Fibroblast of skin of left quadriceps (primary cell): ENCODE measurements at regions not wholly inside any gene's neighbourhood (a gene's known extent, or its start where the extent isn't known, plus 50 kb on each side); places are given as distances from the start of the nearest gene placed in this dataset.
A peak's percentile ranks its signal among the peaks of the same experiment; 100 is the strongest.
"Not testable (repeated sequence)": the region's sequence is repeated elsewhere in the genome, so short reads cannot be mapped to it uniquely, and the experiment has no call there.

Experiments used
- DNase-seq, 2 experiments: peaks; one replicate each; pipeline ENCODE4 v3.0.0-alpha.2; 2013; ENCODE audit warnings: low read depth in 2 of 2

DNA sequence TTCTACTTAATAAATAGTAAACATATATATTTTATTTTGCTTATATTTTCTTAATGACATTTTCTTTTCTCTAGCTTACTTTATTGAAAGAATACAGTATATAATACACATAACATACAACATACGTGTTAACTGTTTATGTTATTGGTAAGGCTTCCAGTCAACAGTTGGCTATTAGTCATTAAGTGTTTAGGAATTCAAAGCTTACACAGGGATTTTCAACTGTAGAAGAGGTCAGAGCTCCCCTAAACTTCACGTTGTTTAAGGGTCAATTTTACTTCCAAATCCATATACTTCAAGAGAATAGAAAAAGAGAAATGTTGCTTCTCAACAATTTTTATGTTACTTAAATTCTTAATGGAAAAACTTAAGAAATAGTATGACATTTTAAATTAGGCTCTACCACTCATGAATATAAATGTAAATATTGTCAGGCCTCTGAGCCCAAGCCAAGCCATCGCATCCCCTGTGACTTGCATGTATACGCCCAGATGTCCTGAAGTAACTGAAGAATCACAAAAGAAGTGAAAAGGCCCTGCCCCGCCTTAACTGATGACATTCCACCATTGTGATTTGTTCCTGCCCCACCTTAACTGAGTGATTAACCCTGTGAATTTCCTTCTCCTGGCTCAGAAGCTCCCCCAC lies 456.5 kb upstream of the NETO1 start:
- not testable (repeated sequence) for DNase-seq

DNA sequence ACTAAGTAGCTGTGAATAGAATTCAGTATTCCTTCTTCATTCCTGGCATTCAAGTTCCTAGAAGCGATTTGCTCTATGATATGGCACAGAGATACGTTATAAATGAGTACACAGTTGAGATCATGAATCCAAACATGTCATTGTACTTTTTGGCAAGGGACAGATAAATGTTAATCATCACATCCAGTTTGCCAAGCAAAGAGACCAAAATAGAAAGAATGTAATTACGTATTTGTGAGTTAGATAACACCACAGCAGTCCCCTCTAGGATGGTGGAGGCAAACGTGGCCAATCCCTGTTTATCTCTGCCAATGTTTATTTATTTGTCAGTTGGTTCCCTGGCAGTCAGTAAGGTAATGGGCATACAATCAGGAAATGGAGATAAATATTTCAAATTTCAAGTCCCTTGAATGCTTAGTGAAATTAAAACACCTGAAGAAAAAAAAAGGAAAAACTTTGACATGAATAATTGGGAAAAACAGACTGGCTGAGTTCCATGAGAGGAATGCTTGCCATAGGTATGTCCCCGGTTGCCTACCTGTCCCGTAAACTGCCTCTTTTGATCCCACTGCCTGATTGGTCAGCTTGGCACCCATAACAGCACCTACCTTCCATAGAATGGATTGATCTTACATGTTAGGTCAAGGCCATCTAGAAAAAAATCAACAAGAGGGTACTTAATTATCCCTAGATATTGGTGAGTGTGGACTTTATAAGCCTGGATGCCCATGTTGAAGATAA lies 451.1 kb upstream of the NETO1 start:
- no peak for DNase-seq

DNA sequence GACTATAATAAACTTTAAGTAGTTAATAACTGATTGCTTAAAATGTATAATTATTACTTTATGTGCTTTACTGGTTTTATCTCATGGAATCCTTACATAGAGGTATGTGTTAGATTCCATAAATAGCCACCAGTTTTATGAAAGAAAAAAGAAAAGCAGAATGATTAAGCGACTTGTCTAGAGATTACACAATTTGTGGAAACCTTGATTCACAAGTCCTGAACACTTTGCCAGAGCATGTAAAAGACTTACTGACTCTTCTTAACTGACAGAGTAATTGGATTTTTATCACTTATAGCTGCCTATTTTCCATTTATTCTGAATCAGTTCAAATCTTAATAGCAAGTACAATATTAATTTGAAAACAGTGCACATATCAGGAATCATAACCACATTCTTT lies 448.7 kb upstream of the NETO1 start:
- DNase-seq, result no peak

DNA sequence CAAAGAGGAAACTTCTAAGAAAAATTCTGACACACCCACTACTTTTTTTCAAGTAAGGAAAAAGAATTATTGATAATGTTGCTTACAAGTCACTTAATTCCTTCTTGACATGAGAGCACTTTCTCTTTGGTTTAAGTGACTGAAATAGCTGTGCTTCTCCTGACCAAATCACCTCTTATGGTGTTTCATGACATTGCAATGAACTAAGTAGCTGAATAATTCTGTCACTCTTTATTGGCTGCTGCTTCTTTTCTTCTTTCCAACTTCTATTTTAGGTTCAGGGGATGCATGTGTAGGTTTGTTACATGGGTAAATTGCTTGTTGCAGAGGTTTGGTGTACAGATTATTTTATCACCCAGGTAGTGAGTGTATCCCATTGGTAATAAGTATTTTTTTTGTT lies 447.6 kb upstream of the NETO1 start:
- DNase-seq, result no peak

DNA sequence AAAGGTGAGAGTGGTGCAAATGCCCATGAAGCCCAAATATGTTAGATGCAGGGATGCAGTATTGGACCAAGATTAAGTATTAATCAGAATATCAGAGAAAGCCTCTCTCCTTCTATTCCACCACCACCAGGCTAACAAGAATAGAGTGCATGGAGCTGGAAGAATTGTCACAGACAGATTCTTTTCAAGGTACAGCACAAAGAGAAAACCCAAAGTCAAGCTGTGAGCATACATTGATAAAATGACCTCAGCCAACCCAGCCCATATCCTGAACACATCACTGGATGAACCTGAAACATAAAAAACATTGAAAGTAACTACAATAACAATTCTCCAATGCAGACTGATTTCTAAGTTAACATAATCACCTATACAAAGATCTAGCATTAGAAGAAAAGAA lies 445.7 kb upstream of the NETO1 start:
- DNase-seq, result no peak

DNA sequence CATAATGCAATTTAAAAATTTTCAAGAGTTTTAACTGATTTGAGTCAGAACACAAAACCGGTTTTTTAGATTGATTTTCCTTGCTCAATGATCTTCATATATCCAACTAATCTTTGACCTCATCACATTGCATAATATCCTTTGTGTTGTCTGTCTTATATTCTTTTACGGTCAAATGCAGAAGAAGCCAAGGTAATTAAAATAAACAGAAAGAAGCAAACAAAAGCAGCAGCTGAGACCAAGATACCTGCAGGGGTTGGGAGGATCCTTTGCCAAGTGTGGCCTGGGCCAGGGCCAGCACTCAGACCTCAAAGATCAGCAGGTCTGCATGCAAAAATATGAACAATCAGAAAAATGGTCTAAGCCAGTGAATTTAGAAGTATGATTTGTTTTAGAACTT lies 428.9 kb upstream of the NETO1 start:
- no peak for DNase-seq

DNA sequence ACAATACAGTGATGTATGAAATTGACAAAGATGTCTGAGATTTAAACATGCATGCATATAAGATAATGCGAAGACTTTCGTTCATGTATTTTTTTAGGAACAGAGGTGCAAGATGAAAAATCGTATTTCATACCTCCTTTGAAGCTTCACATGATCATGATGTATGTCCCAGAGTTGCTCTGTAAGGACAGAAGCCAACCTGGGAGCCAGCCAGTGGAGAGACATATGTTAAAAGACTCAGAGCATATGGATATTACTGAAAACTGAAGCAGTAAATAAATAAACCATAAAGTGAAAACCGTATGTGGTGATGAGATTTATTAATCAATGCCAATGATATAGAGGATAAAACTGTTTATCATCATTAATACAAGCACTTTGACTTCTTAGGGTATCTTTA lies 424.4 kb upstream of the NETO1 start:
- DNase-seq, result no peak

DNA sequence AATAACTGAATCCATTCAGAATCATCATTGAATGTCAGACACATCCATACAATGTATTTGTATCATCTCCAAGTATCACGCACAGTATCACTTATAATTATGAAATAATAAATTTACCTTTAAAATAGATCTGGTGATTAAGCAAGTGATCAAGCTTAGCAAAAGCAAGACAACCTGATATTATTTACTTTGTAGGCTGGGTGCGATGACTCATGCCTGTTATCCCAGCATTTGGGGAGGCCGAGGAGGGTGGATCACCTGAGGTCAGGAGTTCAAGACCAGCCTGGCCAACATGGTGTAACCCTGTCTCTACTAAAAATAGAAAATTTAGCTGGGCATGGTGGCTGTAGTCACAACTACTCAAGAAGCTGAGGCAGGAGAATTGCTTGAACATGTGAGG lies 421.0 kb upstream of the NETO1 start:
- no peak for DNase-seq

DNA sequence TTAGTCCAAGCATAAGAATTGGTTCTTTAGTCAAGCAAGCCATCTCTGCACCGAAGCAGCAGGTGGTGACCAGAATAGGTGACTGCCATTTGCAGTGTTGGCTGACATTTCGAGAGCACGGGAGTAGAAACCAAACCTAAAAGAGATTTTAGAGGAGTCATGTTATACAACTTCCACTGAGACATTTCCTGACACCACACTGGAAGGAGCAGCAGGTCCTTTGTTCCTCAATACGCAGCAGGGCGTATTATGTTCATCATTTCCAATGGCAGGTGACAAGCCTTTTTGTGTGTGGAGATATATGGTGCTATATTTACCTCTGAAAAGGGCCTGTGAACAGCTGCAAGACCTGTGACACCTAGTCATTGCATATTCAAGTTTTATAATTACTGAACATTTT lies 418.8 kb upstream of the NETO1 start:
- no peak for DNase-seq

DNA sequence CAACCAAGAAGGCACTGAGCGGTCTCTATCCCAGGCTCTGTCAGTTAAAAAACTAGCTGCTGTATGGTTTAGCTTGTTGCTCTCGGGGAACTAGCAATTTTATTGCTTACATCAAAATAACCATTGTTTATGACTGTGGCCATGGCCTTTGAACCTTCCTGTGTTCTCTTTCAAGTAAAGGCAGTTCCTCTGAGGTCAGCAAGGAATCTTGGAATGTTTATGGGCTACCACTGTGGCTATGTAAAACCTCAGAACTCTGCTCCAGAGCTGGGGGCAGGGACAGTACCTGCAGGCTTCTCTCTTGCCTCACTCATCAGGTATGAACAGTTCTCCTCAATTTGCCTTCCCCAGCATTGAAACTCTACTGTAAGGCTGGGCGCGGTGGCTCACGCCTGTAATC lies 416.0 kb upstream of the NETO1 start:
- DNase-seq, result peak; percentile 2 to 12

DNA sequence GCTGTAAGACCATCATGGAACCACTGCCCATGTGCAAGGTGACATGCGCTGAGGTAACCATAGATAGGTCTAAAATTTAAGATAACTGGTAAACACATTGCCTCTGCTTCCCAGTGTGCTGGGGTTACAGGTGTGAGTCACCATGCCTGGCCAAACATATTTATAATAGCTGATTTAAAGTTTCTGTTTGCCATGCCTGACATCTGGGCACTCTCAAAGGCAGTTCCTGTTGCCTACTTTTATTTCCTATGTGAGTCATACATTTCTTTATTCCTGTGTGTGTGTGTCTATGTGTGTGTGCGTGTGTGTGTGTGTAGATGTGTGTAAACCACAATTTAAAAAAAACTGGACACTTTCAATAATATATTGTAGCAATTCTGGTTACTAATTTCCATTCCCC lies 415.2 kb upstream of the NETO1 start:
- no peak for DNase-seq

DNA sequence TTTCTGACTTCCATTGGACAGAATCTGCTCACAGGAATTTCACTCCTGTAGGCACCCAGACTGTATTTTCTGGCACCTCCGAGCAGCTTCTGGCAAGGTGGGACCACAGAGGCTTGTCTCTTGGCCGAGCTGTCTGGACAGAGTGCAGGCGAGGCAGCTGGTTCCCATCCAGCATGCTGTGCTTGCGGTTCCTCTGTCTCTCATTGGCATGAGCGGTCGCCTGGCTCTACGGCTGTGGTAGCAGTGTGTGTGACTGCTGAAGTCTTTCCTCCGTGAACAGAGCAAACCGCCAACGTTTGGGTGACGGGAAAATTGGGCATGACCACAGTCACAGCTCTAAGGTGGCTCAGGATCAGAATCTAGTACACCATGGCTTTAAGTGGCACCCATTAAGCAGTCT lies 411.7 kb upstream of the NETO1 start:
- DNase-seq, result no peak

DNA sequence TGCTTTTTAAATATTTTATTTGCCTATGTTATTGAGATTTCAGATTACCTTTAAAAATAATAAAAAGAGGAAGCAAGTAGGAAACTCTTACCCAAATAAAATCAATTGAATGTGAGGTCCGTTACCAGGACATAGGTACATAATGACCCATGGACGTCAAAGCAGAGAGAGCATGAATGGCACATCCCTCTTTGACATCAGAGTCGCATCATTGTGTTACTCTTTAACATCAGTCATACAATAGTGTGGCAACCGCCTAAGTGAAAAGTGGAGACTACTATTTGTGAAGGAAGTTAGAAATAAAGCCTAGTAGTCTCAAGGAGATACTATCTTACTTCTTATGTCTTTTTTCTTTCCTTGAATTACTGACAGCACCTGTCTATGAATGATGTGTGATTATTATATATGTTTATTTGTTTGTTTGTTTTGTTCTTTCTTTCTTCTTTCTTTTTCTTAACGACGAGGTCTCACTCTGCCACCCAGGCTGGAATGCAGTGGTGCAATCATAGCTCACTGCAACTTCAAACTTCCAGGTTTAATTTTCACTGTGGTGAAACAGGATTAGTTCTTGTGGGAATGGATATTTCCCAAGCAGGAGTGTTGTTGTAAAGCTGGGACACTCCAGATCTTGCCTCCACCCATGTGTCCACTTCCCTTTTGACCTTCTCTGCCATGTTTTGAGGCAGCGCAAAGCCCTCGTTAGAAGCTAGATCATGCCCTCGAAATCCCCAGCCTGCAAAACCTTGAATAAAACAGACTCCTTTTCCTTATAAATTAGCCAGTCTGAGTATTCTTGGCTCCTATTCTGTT lies 407.2 kb upstream of the NETO1 start:
- no peak for DNase-seq

DNA sequence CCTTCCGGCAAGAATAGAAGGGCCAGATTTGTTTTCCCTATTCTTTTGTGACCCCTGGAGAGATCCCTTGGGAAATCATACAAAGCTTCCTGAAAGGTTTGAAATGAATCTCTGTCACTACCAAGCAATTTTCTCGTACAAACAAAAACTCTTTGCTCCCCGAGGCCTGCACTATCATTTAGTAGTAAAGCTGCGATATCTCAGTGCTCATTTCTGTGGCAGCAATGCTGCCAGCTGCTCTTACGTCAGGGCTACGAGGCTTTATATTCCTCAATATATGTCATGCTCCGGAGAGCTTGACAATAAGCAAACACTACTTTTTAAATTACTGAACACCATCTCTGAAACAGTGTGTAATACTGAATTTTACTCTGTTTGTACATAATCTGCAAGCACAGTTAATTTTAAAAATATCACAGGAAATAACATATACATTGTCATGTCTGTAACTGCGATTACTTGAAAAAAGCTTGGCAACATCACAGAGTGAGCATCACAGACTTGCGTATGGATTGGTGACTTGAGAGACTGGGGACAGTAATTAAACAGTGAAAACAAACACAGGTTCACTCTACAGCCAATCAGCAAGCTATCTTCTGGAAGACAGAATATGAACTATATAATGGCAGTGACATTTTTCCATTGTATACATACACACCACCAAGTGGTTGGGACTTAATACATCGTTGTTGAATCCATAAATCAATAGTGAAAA lies 403.3 kb upstream of the NETO1 start:
- DNase-seq, result no peak

DNA sequence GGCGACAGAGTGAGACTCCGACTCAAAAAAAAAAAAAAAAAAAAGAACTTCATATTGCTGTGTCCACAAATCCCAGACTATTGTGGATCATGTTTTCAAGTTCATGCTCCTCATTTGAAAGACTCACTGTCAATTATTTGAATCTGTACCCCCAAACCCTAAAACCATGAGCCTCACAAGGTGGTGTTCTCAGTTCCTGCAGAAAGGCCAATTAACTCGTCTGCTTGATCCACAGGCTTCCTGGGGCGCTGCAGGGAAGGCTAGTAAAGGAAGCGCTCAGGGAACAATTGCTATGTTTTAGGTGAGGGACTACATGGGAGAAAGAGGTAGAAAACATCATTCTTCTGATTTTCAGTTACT lies 396.8 kb upstream of the NETO1 start:
- no peak for DNase-seq

DNA sequence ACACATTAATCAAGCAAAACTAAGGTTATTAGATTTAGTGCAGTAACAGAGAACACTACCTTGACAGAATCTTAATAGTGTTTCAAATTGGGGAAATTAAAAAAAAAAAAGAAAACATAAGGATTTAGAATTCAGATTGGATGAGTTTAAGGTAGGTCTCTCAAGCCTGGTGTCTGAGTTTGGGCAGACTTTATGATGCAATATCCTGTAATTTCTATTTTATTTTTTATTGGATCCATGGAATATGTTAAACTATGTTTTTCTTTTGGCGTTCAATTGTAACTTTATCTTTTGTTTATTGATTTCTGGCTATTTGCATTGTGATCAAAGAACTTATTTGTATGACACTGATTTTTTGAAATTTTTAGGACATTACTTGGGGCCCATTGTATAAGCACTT lies 394.1 kb upstream of the NETO1 start:
- DNase-seq, result no peak

DNA sequence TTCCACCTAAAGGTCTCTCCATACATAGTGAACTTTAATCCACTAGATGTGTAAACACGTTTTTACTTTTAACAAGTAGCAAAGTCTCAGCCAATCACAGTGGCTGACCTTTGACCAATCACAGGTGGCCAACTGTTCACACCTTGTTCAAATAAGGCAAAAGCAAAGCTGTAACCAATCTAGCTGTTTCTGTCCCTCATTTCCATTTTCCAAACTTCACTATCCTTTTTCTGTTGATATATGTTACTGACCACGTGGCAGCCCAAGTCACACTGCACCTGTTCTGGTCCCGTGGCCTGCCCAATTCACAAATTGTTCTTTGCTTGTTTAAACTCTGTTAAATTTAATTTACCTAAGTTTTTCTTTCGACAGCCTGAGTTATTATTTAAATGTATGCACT lies 393.5 kb upstream of the NETO1 start:
- DNase-seq, result no peak

DNA sequence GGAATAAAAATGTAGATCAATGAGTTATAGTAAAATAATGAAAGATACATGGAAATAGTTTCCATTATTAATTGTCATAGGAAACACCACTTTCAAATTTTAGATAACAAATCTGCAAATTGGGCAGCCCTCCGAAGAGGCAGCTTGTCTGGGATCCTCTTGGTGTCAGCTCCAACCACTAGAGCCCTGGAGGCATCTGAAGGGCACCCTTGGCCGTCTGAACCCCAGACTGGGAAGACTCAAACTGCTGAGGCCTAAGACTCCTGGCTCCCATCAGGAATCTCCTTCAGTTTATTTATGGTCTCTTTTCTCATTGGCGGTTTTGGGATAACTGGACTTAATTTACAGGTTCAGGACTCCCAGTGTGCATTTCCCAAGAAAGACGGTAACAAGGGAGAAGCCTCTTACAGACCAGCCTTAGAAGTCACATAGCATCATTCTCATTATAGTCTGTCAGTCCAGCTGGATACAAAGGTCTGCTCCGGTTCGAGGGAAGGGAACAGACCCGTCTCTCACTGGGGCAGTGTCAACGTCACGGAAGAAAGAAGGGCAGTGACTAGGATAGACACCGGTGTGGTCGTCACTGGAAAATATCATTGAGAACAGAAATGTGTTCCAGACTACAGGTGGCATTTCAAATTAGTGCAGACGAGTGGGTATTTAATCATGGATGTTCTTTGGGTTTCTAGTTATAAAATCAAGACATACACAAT lies 390.7 kb upstream of the NETO1 start:
- no peak for DNase-seq

DNA sequence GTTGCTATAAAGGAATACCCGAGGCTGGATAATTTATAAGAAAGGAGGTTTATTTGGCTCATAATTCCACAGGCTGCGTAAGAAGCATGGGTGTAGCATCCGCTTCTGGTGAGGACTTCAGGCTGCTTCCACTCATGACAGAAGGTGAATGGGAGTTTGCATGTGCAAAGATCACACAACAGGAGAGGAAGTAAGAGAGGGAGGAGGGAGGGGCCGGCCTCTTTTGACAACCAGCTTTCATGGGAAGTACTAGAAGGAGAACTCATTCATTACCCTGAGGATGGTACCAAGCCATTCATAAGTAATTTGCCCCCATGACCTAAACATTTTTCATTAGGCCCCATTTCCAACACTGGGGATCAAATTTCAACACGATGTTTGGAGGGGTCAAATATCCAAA lies 386.8 kb upstream of the NETO1 start:
- DNase-seq, result no peak

DNA sequence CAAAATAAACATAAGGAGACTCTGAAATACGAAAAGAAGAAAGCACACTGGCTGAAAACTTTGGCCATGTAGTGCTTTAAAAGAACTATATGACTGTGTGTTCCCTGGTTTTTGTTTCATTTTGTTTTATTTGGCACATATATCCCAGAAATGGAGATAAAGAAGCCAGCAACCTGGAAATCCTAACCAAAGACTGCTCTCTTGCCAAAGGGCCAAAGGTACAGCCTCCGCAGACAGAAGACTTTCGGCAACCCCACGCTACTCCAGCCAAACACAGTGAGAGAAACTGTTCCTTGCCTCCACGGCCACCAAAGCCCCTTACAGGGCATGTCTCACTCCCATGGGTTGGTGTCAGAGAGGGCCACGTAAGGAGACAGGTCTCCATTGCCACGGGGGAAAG lies 381.2 kb upstream of the NETO1 start:
- no peak for DNase-seq

DNA sequence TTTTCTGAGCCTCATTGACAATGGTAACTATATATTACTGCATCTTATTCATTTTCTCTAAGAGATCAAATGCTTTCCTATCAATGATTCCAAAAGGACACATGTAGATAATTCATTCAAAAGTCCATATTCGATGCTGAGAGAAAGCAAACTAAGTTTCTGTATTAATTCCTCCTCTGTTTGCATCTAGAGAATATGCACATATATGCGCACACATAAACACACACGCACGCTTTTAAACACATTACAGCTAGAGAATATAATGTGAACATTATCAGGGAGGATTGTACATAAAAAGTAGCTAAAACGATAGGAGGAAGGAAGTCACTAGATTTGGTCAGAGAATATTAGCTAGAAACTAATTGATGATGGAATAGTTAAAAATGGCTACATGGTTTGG lies 379.0 kb upstream of the NETO1 start:
- no peak for DNase-seq

DNA sequence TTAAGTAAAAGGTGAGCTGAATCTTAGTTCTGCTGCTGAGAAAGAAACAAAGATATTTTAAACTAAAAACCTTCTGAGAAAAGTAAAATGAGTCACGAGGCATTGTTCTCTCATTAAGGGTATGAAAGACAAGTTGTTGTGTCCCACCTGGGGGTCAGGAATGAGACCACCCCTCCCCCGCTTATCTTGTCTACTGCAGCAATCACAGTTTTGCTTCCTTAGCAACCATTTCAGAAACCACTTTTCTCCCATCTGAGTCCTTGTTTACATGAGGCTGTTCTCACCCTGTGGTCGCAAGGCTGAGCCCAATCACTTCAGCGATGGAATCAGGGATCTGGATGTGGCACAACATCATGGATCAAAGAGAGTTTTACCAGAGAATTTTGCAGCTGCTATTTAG lies 377.6 kb upstream of the NETO1 start:
- no peak for DNase-seq
